Mesodermal cell (in vitro differentiated cells): ENCODE measurements at regions not wholly inside any gene's neighbourhood (a gene's known extent, or its start where the extent isn't known, plus 50 kb on each side); places are given as distances from the start of the nearest gene placed in this dataset.

Experiments used
- H3K27ac ChIP-seq: 2 replicates; pipeline ENCODE4 v1.7.0; 2013; ENCODE audit warnings: mild to moderate bottlenecking, low read depth, low read length, moderate library complexity; ENCODE audit not compliant: severe bottlenecking
- H3K36me3 ChIP-seq: 2 replicates; pipeline ENCODE4 v1.7.1; 2013; ENCODE audit warnings: mild to moderate bottlenecking, low read length, moderate library complexity; ENCODE audit not compliant: control insufficient read depth, insufficient read depth
- H3K4me1 ChIP-seq: one replicate; pipeline ENCODE4 v1.7.1; 2013; ENCODE audit warnings: mild to moderate bottlenecking, low read length; ENCODE audit not compliant: insufficient read depth, control insufficient read depth, poor library complexity, severe bottlenecking
- H3K4me3 ChIP-seq: 2 replicates; pipeline ENCODE4 v1.7.0; 2013; ENCODE audit warnings: low read length, control low read depth, mild to moderate bottlenecking; ENCODE audit not compliant: insufficient read depth, poor library complexity, severe bottlenecking; ENCODE audit errors: extremely low read depth
- H3K9me3 ChIP-seq: 2 replicates; pipeline ENCODE4 v1.7.1; 2013; ENCODE audit warnings: mild to moderate bottlenecking, low read length, moderate library complexity; ENCODE audit not compliant: control insufficient read depth
- WGBS, 2 experiments: methylation state at CpG; one replicate each; pipeline ENCODE4 v1.1.5; 2013; ENCODE audit warnings: missing lambda C conversion rate in 2 of 2; ENCODE audit not compliant: insufficient coverage in 2 of 2; 5-methylcytosine and 5-hydroxymethylcytosine counted together

GRCh38 chr3:18919158-18919557 is 229.2 kb upstream of the KCNH8 start:
- no peaks in the 10 kb centered on the region for H3K9me3 ChIP-seq
- no peaks in the 10 kb centered on the region for H3K36me3 ChIP-seq
- no peak overlapping the region for H3K4me3 ChIP-seq
- no peaks in the 10 kb centered on the region for H3K4me1 ChIP-seq
- no peak overlapping the region for H3K27ac ChIP-seq
- WGBS, 2 experiments = no CpG with 5 or more reads among the region's 1 CpG

GRCh38 chr3:18917923-18918322 is 230.4 kb upstream of the KCNH8 start:
- H3K9me3 ChIP-seq = no peaks in the 10 kb centered on the region
- no peak overlapping the region for H3K27ac ChIP-seq
- no peaks in the 10 kb centered on the region for H3K4me1 ChIP-seq
- H3K4me3 ChIP-seq = no peak overlapping the region
- no peaks in the 10 kb centered on the region for H3K36me3 ChIP-seq
- 77 to 100% methylated on average over 1 of the region's 1 CpG for WGBS, 2 experiments

GRCh38 chr3:18902081-18902793 is 246.1 kb upstream of the KCNH8 start:
- Histone ChIP-seq H3K4me3 (no peak overlapping the region), H3K9me3 (no peaks in the 10 kb centered on the region), H3K4me1 (no peaks in the 10 kb centered on the region), H3K27ac (no peak overlapping the region), H3K36me3 (no peaks in the 10 kb centered on the region)
- WGBS, 2 experiments = no CpG with 5 or more reads among the region's 2 CpGs

- Histone ChIP-seq H3K27ac (no peak overlapping the region), H3K36me3 (no peaks in the 10 kb centered on the region), H3K4me1 (no peaks in the 10 kb centered on the region), H3K9me3 (no peaks in the 10 kb centered on the region), H3K4me3 (no peak overlapping the region)
- no CpG with 5 or more reads among the region's 2 CpGs for WGBS, 2 experiments
Observed at GRCh38 chr3:18901571-18901970, 246.7 kb upstream of the KCNH8 start.

GRCh38 chr3:18900994-18901393 is 247.3 kb upstream of the KCNH8 start:
- no peak overlapping the region for H3K4me3 ChIP-seq
- whole genome bisulfite sequencing, 2 experiments = 51 to 74% methylated on average over 2 to 3 of the region's 3 CpGs
- H3K4me1 ChIP-seq = no peaks in the 10 kb centered on the region
- no peak overlapping the region for H3K27ac ChIP-seq
- no peaks in the 10 kb centered on the region for H3K36me3 ChIP-seq
- H3K9me3 ChIP-seq = no peaks in the 10 kb centered on the region

GRCh38 chr3:18898911-18899310 is 249.4 kb upstream of the KCNH8 start:
- no peaks in the 10 kb centered on the region for H3K36me3 ChIP-seq
- 100% methylated on average over 1 of the region's 1 CpG; no CpG with 5 or more reads in 1 of the 2 experiments for WGBS, 2 experiments
- no peak overlapping the region for H3K27ac ChIP-seq

GRCh38 chr3:18892756-18893155 is 255.6 kb upstream of the KCNH8 start:
- Histone ChIP-seq H3K36me3 (no peaks in the 10 kb centered on the region), H3K4me1 (no peaks in the 10 kb centered on the region)
- no CpG with 5 or more reads among the region's 1 CpG for WGBS, 2 experiments

More at GRCh38 chr3:18898911-18899310, 249.4 kb upstream of the KCNH8 start:
- no peak overlapping the region for H3K4me3 ChIP-seq
- H3K4me1 ChIP-seq = no peaks in the 10 kb centered on the region
- H3K9me3 ChIP-seq = no peaks in the 10 kb centered on the region

GRCh38 chr3:18892047-18892446 is 256.3 kb upstream of the KCNH8 start:
- H3K27ac ChIP-seq = no peak overlapping the region
- H3K4me1 ChIP-seq = no peaks in the 10 kb centered on the region
- no peaks in the 10 kb centered on the region for H3K36me3 ChIP-seq
- no peak overlapping the region for H3K4me3 ChIP-seq
- no CpG with 5 or more reads among the region's 2 CpGs for WGBS, 2 experiments
- H3K9me3 ChIP-seq = no peaks in the 10 kb centered on the region

More at GRCh38 chr3:18892756-18893155, 255.6 kb upstream of the KCNH8 start:
- Histone ChIP-seq H3K9me3 (no peaks in the 10 kb centered on the region), H3K27ac (no peak overlapping the region), H3K4me3 (no peak overlapping the region)

- H3K36me3 ChIP-seq = no peaks in the 10 kb centered on the region
- H3K4me1 ChIP-seq = no peaks in the 10 kb centered on the region
- no peak overlapping the region for H3K27ac ChIP-seq
- no peak overlapping the region for H3K4me3 ChIP-seq
- no peaks in the 10 kb centered on the region for H3K9me3 ChIP-seq
- WGBS, 2 experiments = 89 to 100% methylated on average over 1 to 5 of the region's 6 CpGs
Observed at GRCh38 chr3:18891641-18892040, 256.7 kb upstream of the KCNH8 start.

- H3K9me3 ChIP-seq = no peaks in the 10 kb centered on the region
- H3K36me3 ChIP-seq = no peaks in the 10 kb centered on the region
- H3K4me1 ChIP-seq = no peaks in the 10 kb centered on the region
- WGBS, 2 experiments = 92 to 94% methylated on average over 2 to 3 of the region's 3 CpGs
- H3K4me3 ChIP-seq = no peak overlapping the region
- no peak overlapping the region for H3K27ac ChIP-seq
Observed at GRCh38 chr3:18890449-18890848, 257.9 kb upstream of the KCNH8 start.

GRCh38 chr3:18888819-18889218 is 259.5 kb upstream of the KCNH8 start:
- H3K4me3 ChIP-seq = no peak overlapping the region
- no peaks in the 10 kb centered on the region for H3K4me1 ChIP-seq
- H3K36me3 ChIP-seq = no peaks in the 10 kb centered on the region
- H3K27ac ChIP-seq = no peak overlapping the region
- no peaks in the 10 kb centered on the region for H3K9me3 ChIP-seq
- 80% methylated on average over 1 of the region's 3 CpGs; no CpG with 5 or more reads in 1 of the 2 experiments for WGBS, 2 experiments
